Trophoblast cell (in vitro differentiated cells and primary cell): ENCODE measurements at regions not wholly inside any gene's neighbourhood (a gene's known extent, or its start where the extent isn't known, plus 50 kb on each side); places are given as distances from the start of the nearest gene placed in this dataset.

Experiments used
- DNase-seq, 2 donors: peaks; one replicate each; pipeline ENCODE4 v3.0.0-alpha.2; 2016
- H2AFZ ChIP-seq: 2 replicates; pipeline ENCODE4 v1.6.1; 2013; ENCODE audit warnings: low read length, moderate library complexity, mild to moderate bottlenecking; ENCODE audit not compliant: insufficient read depth, poor library complexity
- H2AK5ac ChIP-seq: 2 replicates; pipeline ENCODE4 v1.6.1; 2013; ENCODE audit warnings: mild to moderate bottlenecking, low read length
- H2BK120ac ChIP-seq: 2 replicates; pipeline ENCODE4 v1.6.1; 2013; ENCODE audit warnings: low read length, mild to moderate bottlenecking, moderate library complexity; ENCODE audit not compliant: insufficient read depth, poor library complexity
- H2BK12ac ChIP-seq: 2 replicates; pipeline ENCODE4 v1.6.1; 2013; ENCODE audit warnings: mild to moderate bottlenecking, low read length, moderate library complexity
- H2BK5ac ChIP-seq: 2 replicates; pipeline ENCODE4 v1.6.1; 2013; ENCODE audit warnings: low read length, low read depth, moderate library complexity, mild to moderate bottlenecking; ENCODE audit not compliant: poor library complexity
- H3K14ac ChIP-seq: 2 replicates; pipeline ENCODE4 v1.6.1; 2013; ENCODE audit warnings: mild to moderate bottlenecking, low read length
- H3K18ac ChIP-seq: 2 replicates; pipeline ENCODE4 v1.6.1; 2013; ENCODE audit warnings: mild to moderate bottlenecking, low read length
- H3K23ac ChIP-seq: 2 replicates; pipeline ENCODE4 v1.6.1; 2013; ENCODE audit warnings: low read length
- H3K27ac ChIP-seq: 2 replicates; pipeline ENCODE4 v1.5.1; 2013; ENCODE audit warnings: low read depth, mild to moderate bottlenecking, inconsistent platforms, low read length, moderate library complexity
- H3K27me3 ChIP-seq: 2 replicates; pipeline ENCODE4 v1.6.1; 2013; ENCODE audit warnings: inconsistent platforms, mild to moderate bottlenecking, low read length, moderate library complexity; ENCODE audit not compliant: insufficient read depth
- H3K36me3 ChIP-seq, 2 experiments: 1 replicate in 1 of 2; 2 replicates in 1 of 2; pipeline ENCODE4 v1.6.1; 2013; ENCODE audit warnings: low read length in 2 of 2, mild to moderate bottlenecking in 2 of 2, moderate library complexity in 1 of 2; ENCODE audit not compliant: insufficient read depth in 2 of 2, control insufficient read depth in 1 of 2
- H3K4ac ChIP-seq: 2 replicates; pipeline ENCODE4 v1.6.1; 2013; ENCODE audit warnings: low read depth, mild to moderate bottlenecking, low read length, moderate library complexity
- H3K4me1 ChIP-seq, 2 experiments: 1 replicate in 1 of 2; 2 replicates in 1 of 2; pipeline ENCODE4 v1.6.1; 2013; ENCODE audit warnings: low read length in 2 of 2, mild to moderate bottlenecking in 2 of 2, moderate library complexity in 1 of 2; ENCODE audit not compliant: insufficient read depth in 2 of 2, control insufficient read depth in 1 of 2
- H3K4me2 ChIP-seq: 2 replicates; pipeline ENCODE4 v1.6.1; 2013; ENCODE audit warnings: inconsistent platforms, mild to moderate bottlenecking, low read length, moderate library complexity
- H3K4me3 ChIP-seq: 2 replicates; pipeline ENCODE4 v1.5.1; 2013; ENCODE audit warnings: mild to moderate bottlenecking, low read depth, low read length, inconsistent platforms
- H3K79me1 ChIP-seq: one replicate; pipeline ENCODE4 v1.6.1; 2013; ENCODE audit warnings: low read length
- H3K79me2 ChIP-seq: 2 replicates; pipeline ENCODE4 v1.6.1; 2013; ENCODE audit warnings: low read length, mild to moderate bottlenecking; ENCODE audit not compliant: control insufficient read depth, insufficient read depth, poor library complexity
- H3K9ac ChIP-seq: 2 replicates; pipeline ENCODE4 v1.6.1; 2013; ENCODE audit warnings: mild to moderate bottlenecking, low read length
- H3K9me3 ChIP-seq: 2 replicates; pipeline ENCODE4 v1.6.1; 2013; ENCODE audit warnings: low read depth, mild to moderate bottlenecking, control low read depth, inconsistent platforms, low read length; ENCODE audit not compliant: insufficient read depth
- H4K12ac ChIP-seq: 2 replicates; pipeline ENCODE4 v1.6.1; 2013; ENCODE audit warnings: low read depth, mild to moderate bottlenecking, low read length, moderate library complexity
- H4K8ac ChIP-seq: 2 replicates; pipeline ENCODE4 v1.6.1; 2013; ENCODE audit warnings: low read depth, mild to moderate bottlenecking, low read length, moderate library complexity
- H4K91ac ChIP-seq: one replicate; pipeline ENCODE4 v1.6.1; 2013; ENCODE audit warnings: low read depth, mild to moderate bottlenecking, low read length, moderate library complexity
- WGBS: extraction: QIAGEN DNeasy Blood & Tissue Kit; methylation state at CpG from one replicate; pipeline ENCODE4 v1.1.7; 2013; ENCODE audit warnings: missing lambda C conversion rate; ENCODE audit not compliant: insufficient read length, insufficient coverage; ENCODE audit errors: extremely low coverage; 5-methylcytosine and 5-hydroxymethylcytosine counted together

GRCh38 chr11:93902921-93903320 is 52.5 kb upstream of the VSTM5 start:
- no peak overlapping the region for H3K27ac ChIP-seq
- H4K8ac ChIP-seq = no peak overlapping the region
- WGBS = no CpG with 5 or more reads among the region's 5 CpGs
- no peak overlapping the region for H2BK5ac ChIP-seq
- H3K4ac ChIP-seq = no peak overlapping the region
- H3K4me3 ChIP-seq = no peak overlapping the region
- no peaks in the 10 kb centered on the region for H3K4me1 ChIP-seq
- H3K18ac ChIP-seq = no peak overlapping the region
- H3K23ac ChIP-seq = no peak overlapping the region
- no peaks in the 10 kb centered on the region for H3K27me3 ChIP-seq
- no peak overlapping the region for H2AK5ac ChIP-seq
- DNase-seq = peak; percentile 41 to 57
- no peak overlapping the region for H3K9ac ChIP-seq
- no peak overlapping the region for H3K14ac ChIP-seq
- no peak overlapping the region for H2BK12ac ChIP-seq
- H2BK120ac ChIP-seq = no peak overlapping the region
- no peaks in the 10 kb centered on the region for H3K79me2 ChIP-seq
- peaks cover 2% of the 10 kb centered on the region for H3K9me3 ChIP-seq
- no peak overlapping the region for H3K4me2 ChIP-seq
- H4K12ac ChIP-seq = no peak overlapping the region
- no peaks in the 10 kb centered on the region for H3K36me3 ChIP-seq
- H3K79me1 ChIP-seq = no peaks in the 10 kb centered on the region
- no peak overlapping the region for H4K91ac ChIP-seq
- H2AFZ ChIP-seq = no peak overlapping the region

GRCh38 chr11:93903989-93904388 is 53.6 kb upstream of the VSTM5 start:
- Histone ChIP-seq H3K4me3 (no peak overlapping the region), H3K4ac (no peak overlapping the region), H2BK5ac (no peak overlapping the region), H3K23ac (no peak overlapping the region), H4K91ac (no peak overlapping the region), H3K4me1 (no peaks in the 10 kb centered on the region), H3K27me3 (no peaks in the 10 kb centered on the region), H3K9ac (no peak overlapping the region), H4K8ac (no peak overlapping the region), H3K9me3 (peaks cover 2% of the 10 kb centered on the region), H3K79me2 (no peaks in the 10 kb centered on the region), H3K14ac (no peak overlapping the region), H4K12ac (no peak overlapping the region), H2AK5ac (no peak overlapping the region), H3K18ac (no peak overlapping the region), H2AFZ (no peak overlapping the region), H2BK12ac (no peak overlapping the region), H3K79me1 (no peaks in the 10 kb centered on the region), H3K27ac (no peak overlapping the region), H2BK120ac (no peak overlapping the region), H3K4me2 (no peak overlapping the region), H3K36me3 (no peaks in the 10 kb centered on the region)
- no peak for DNase-seq
- no CpG with 5 or more reads among the region's 6 CpGs for WGBS

GRCh38 chr11:93904716-93905115 is 54.3 kb upstream of the VSTM5 start:
- Histone ChIP-seq H2BK12ac (no peak overlapping the region), H2AFZ (no peak overlapping the region), H3K4me2 (no peak overlapping the region), H4K91ac (no peak overlapping the region), H3K9me3 (peaks cover 2% of the 10 kb centered on the region), H3K9ac (no peak overlapping the region), H3K4me1 (no peaks in the 10 kb centered on the region), H3K27ac (no peak overlapping the region), H3K23ac (no peak overlapping the region), H2BK120ac (no peak overlapping the region), H4K12ac (no peak overlapping the region), H3K27me3 (no peaks in the 10 kb centered on the region), H4K8ac (no peak overlapping the region), H3K14ac (no peak overlapping the region), H3K79me1 (no peaks in the 10 kb centered on the region), H3K4me3 (no peak overlapping the region), H3K4ac (no peak overlapping the region), H3K79me2 (no peaks in the 10 kb centered on the region), H3K36me3 (no peaks in the 10 kb centered on the region), H2BK5ac (no peak overlapping the region), H2AK5ac (no peak overlapping the region), H3K18ac (no peak overlapping the region)
- WGBS = no CpG with 5 or more reads among the region's 2 CpGs
- DNase-seq = no peak

GRCh38 chr11:93905384-93905783 is 55.0 kb upstream of the VSTM5 start:
- H3K4ac ChIP-seq = no peak overlapping the region
- no peak overlapping the region for H3K9ac ChIP-seq
- no peak overlapping the region for H3K14ac ChIP-seq
- H3K4me3 ChIP-seq = no peak overlapping the region
- no CpG with 5 or more reads among the region's 3 CpGs for WGBS
- no peaks in the 10 kb centered on the region for H3K79me2 ChIP-seq
- H2BK120ac ChIP-seq = no peak overlapping the region
- no peak overlapping the region for H3K27ac ChIP-seq
- no peak overlapping the region for H2BK12ac ChIP-seq
- H2BK5ac ChIP-seq = no peak overlapping the region
- H3K36me3 ChIP-seq = no peaks in the 10 kb centered on the region
- H3K23ac ChIP-seq = no peak overlapping the region
- no peaks in the 10 kb centered on the region for H3K27me3 ChIP-seq
- peak; percentile 95 to 97 for DNase-seq
- H4K12ac ChIP-seq = no peak overlapping the region
- H2AFZ ChIP-seq = no peak overlapping the region
- H3K18ac ChIP-seq = no peak overlapping the region
- H3K4me2 ChIP-seq = no peak overlapping the region
- no peak overlapping the region for H2AK5ac ChIP-seq
- no peak overlapping the region for H4K8ac ChIP-seq
- H3K9me3 ChIP-seq = peaks cover 2% of the 10 kb centered on the region
- H3K79me1 ChIP-seq = no peaks in the 10 kb centered on the region
- H4K91ac ChIP-seq = no peak overlapping the region
- no peaks in the 10 kb centered on the region for H3K4me1 ChIP-seq
